ENCODE measurements at regions not wholly inside any gene's neighbourhood (a gene's known extent, or its start where the extent isn't known, plus 50 kb on each side); places are given as distances from the start of the nearest gene placed in this dataset.
"Not testable (repeated sequence)": the region's sequence is repeated elsewhere in the genome, so short reads cannot be mapped to it uniquely, and the experiment has no call there.

GRCh38 chr16:29355339-29356059 lies 51.0 kb downstream of the NPIPB11 start:
- DNase-seq, result not testable (repeated sequence)

- DNase-seq, result not testable (repeated sequence)
These were observed 52.1 kb downstream of the NPIPB11 start for GRCh38 chr16:29354449-29354848.

GRCh38 chr16:29352617-29352999 lies 53.9 kb downstream of the NPIPB11 start:
- DNase-seq, result not testable (repeated sequence)

- not testable (repeated sequence) for DNase-seq
These were observed 54.4 kb downstream of the NPIPB11 start for GRCh38 chr16:29351970-29352616.

GRCh38 chr16:29351271-29351969 lies 55.1 kb downstream of the NPIPB11 start:
- not testable (repeated sequence) for DNase-seq

GRCh38 chr16:29349966-29350365 lies 56.5 kb downstream of the NPIPB11 start:
- DNase-seq, result not testable (repeated sequence)

- DNase-seq, result not testable (repeated sequence)
These were observed 57.8 kb downstream of the NPIPB11 start for GRCh38 chr16:29348748-29349147.

- DNase-seq, result not testable (repeated sequence)
These were observed 58.3 kb downstream of the NPIPB11 start for GRCh38 chr16:29348123-29348690.

GRCh38 chr16:29346796-29347580 lies 59.5 kb downstream of the NPIPB11 start:
- not testable (repeated sequence) for DNase-seq

- DNase-seq, result not testable (repeated sequence)
These were observed 60.3 kb downstream of the NPIPB11 start for GRCh38 chr16:29346203-29346602.

GRCh38 chr16:29342937-29343336 lies 63.6 kb downstream of the NPIPB11 start:
- DNase-seq, result not testable (repeated sequence)

GRCh38 chr16:29340779-29341438 lies 65.6 kb downstream of the NPIPB11 start:
- DNase-seq, result not testable (repeated sequence)

- DNase-seq, result not testable (repeated sequence)
These were observed 66.3 kb downstream of the NPIPB11 start for GRCh38 chr16:29340235-29340634.

- not testable (repeated sequence) for DNase-seq
These were observed 67.5 kb downstream of the NPIPB11 start for GRCh38 chr16:29338821-29339700.

GRCh38 chr16:29337385-29337901 lies 69.1 kb downstream of the NPIPB11 start:
- DNase-seq, result not testable (repeated sequence)

- DNase-seq, result not testable (repeated sequence)
These were observed 71.0 kb downstream of the NPIPB11 start for GRCh38 chr16:29335549-29335846.

- not testable (repeated sequence) for DNase-seq
These were observed 71.5 kb downstream of the NPIPB11 start for GRCh38 chr16:29334776-29335548.

GRCh38 chr16:29333492-29334097 lies 72.9 kb downstream of the NPIPB11 start:
- DNase-seq, result not testable (repeated sequence)

- not testable (repeated sequence) for DNase-seq
These were observed 75.9 kb downstream of the NPIPB11 start for GRCh38 chr16:29330623-29331022.

All from NCI-H1436 (cell line).